Suprapubic skin (tissue), 4 donors: ENCODE measurements at regions not wholly inside any gene's neighbourhood (a gene's known extent, or its start where the extent isn't known, plus 50 kb on each side); places are given as distances from the start of the nearest gene placed in this dataset.

ENCODE experiments used
- DNase-seq, 2 donors: peaks; one replicate each; pipeline ENCODE4 v3.0.0-alpha.2; 2019; ENCODE audit warnings: low spot score in 2 of 2
- H3K27ac ChIP-seq: fragments of 200-600 bp; sonication (generic); one replicate; pipeline ENCODE4 v1.5.1; 2019
- H3K27me3 ChIP-seq: fragments of 200-600 bp; sonication (generic); one replicate; pipeline ENCODE4 v1.5.1; 2019
- H3K36me3 ChIP-seq: fragments of 200-600 bp; sonication (generic); one replicate; pipeline ENCODE4 v1.5.1; 2019
- H3K4me1 ChIP-seq: fragments of 200-600 bp; sonication (generic); one replicate; pipeline ENCODE4 v1.5.1; 2019
- H3K4me3 ChIP-seq: fragments of 200-600 bp; sonication (generic); one replicate; pipeline ENCODE4 v1.5.1; 2019; ENCODE audit warnings: mild to moderate bottlenecking
- H3K9me3 ChIP-seq: fragments of 200-600 bp; sonication (generic); one replicate; pipeline ENCODE4 v1.5.1; 2019
- CTCF ChIP-seq, 2 donors: fragments of 200-600 bp in 1 of 2; fragments of 450-650 bp in 1 of 2; sonication (generic) in 1 of 2; IDR thresholded peaks; one replicate each; pipeline ENCODE4 v1.5.1; 2016 to 2019; ENCODE audit warnings: antibody characterized with exemption in 2 of 2, mild to moderate bottlenecking in 1 of 2, moderate library complexity in 1 of 2
- EP300 ChIP-seq: sonication (generic); formaldehyde crosslinking; IDR thresholded peaks from one replicate; pipeline ENCODE4 v1.6.1; 2017; ENCODE audit warnings: antibody characterized with exemption
- POLR2A ChIP-seq, 2 donors: fragments of 450-650 bp; IDR thresholded peaks; one replicate each; pipeline ENCODE4 v1.6.1; 2017; ENCODE audit warnings: antibody characterized with exemption in 2 of 2, mild to moderate bottlenecking in 2 of 2, moderate library complexity in 2 of 2
- POLR2AphosphoS5 ChIP-seq, 3 donors: sonication (generic); formaldehyde crosslinking; IDR thresholded peaks; one replicate each; pipeline ENCODE4 v1.6.1; 2017; ENCODE audit warnings: antibody characterized with exemption in 3 of 3
- WGBS: methylation state at CpG from one replicate; pipeline ENCODE4 v1.1.5; 2018; 5-methylcytosine and 5-hydroxymethylcytosine counted together

- Histone ChIP-seq H3K4me3 (no peak overlapping the region), H3K27me3 (peaks cover 5% of the 10 kb centered on the region), H3K27ac (no peak overlapping the region), H3K4me1 (no peaks in the 10 kb centered on the region), H3K36me3 (no peaks in the 10 kb centered on the region), H3K9me3 (no peaks in the 10 kb centered on the region)
- WGBS = 74% methylated on average over 4 of the region's 4 CpGs
- TF ChIP-seq EP300 = no peak
- no peak for TF ChIP-seq POLR2AphosphoS5 (IDR thresholded peaks at IDR 0.05)
- no peak for TF ChIP-seq CTCF (IDR thresholded peaks at IDR 0.05)
- TF ChIP-seq POLR2A (IDR thresholded peaks at IDR 0.05) = no peak
- DNase-seq = no peak
Observed at GRCh38 chr15:61680260-61681037, 379.8 kb downstream of the VPS13C start.

DNA sequence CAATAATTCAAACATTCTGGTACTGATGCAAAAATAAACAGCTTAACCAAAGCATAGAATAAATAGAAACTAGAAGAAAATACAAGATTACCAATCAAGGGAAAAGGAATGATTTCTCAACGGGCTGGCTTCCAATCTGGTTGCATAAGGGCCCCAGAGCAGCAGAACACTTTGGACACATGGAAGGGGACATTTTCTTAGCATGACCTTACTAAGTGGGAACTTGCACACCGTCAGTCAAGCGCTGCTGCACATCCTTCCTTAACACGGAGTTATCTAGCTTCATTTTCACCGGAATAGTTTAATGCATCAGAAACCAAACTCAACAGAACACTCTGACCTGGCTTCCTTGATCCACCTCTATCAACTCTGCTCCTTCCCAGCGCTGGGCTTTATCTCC, 388.5 kb downstream of the VPS13C start:
- DNase-seq = no peak
- WGBS = 69% methylated on average over 6 of the region's 6 CpGs
- no peak overlapping the region for H3K27ac ChIP-seq

GRCh38 chr15:61668444-61668843, 391.8 kb downstream of the VPS13C start:
- H3K27me3 ChIP-seq = peaks cover 3% of the 10 kb centered on the region
- 81% methylated on average over 12 of the region's 12 CpGs for WGBS
- TF ChIP-seq CTCF (IDR thresholded peaks at IDR 0.05) (no peak), POLR2A (IDR thresholded peaks at IDR 0.05) (no peak), POLR2AphosphoS5 (IDR thresholded peaks at IDR 0.05) (no peak), EP300 (no peak)

More for the DNA sequence above, 388.5 kb downstream of the VPS13C start:
- no peak for TF ChIP-seq CTCF (IDR thresholded peaks at IDR 0.05)
- TF ChIP-seq POLR2AphosphoS5 (IDR thresholded peaks at IDR 0.05) = peak in 1 of 3 donors; percentile 32
- no peak for TF ChIP-seq POLR2A (IDR thresholded peaks at IDR 0.05)
- no peak for TF ChIP-seq EP300
- Histone ChIP-seq H3K27me3 (peaks cover 6% of the 10 kb centered on the region), H3K4me3 (no peak overlapping the region), H3K4me1 (no peaks in the 10 kb centered on the region), H3K9me3 (no peaks in the 10 kb centered on the region), H3K36me3 (no peaks in the 10 kb centered on the region)

DNA sequence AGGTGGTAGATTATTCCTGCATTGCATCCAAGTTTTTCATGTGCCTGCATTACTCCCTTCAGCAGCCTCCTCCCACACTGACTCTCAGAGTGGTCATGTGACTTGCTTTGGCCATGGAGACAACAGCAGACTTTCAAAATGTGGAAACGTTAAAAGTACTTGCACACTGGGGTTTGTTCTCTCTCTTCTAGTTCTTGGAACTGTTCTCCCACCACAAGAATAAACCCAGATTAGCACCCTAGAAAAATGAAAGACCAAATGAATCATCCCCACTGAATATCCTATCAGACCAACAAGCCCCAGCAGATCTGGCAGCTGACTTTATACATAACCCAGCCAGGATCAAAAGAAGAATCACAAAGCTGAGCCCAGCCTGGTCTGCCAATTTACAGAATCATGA, 398.5 kb downstream of the VPS13C start:
- Histone ChIP-seq H3K27ac (peak overlapping the region; percentile 87), H3K36me3 (no peaks in the 10 kb centered on the region), H3K4me3 (no peak overlapping the region), H3K27me3 (peaks cover 2% of the 10 kb centered on the region), H3K9me3 (no peaks in the 10 kb centered on the region), H3K4me1 (peaks cover 11% of the 10 kb centered on the region)
- no peak for TF ChIP-seq EP300
- TF ChIP-seq CTCF (IDR thresholded peaks at IDR 0.05) = no peak
- TF ChIP-seq POLR2A (IDR thresholded peaks at IDR 0.05) = no peak
- WGBS = 38% methylated on average over 1 of the region's 1 CpG
- DNase-seq = no peak

More at GRCh38 chr15:61668444-61668843, 391.8 kb downstream of the VPS13C start:
- Histone ChIP-seq H3K9me3 (no peaks in the 10 kb centered on the region), H3K4me3 (no peak overlapping the region), H3K4me1 (no peaks in the 10 kb centered on the region), H3K36me3 (no peaks in the 10 kb centered on the region), H3K27ac (no peak overlapping the region)
- no peak for DNase-seq

GRCh38 chr15:61660579-61660978, 399.7 kb downstream of the VPS13C start:
- no peaks in the 10 kb centered on the region for H3K36me3 ChIP-seq
- no peaks in the 10 kb centered on the region for H3K9me3 ChIP-seq
- DNase-seq = peak in 1 of 2 donors; percentile 70
- TF ChIP-seq CTCF (IDR thresholded peaks at IDR 0.05) (no peak), POLR2AphosphoS5 (IDR thresholded peaks at IDR 0.05) (no peak)
- 30% methylated on average over 2 of the region's 2 CpGs for WGBS
- H3K4me3 ChIP-seq = no peak overlapping the region
- H3K27me3 ChIP-seq = no peaks in the 10 kb centered on the region
- H3K4me1 ChIP-seq = peaks cover 11% of the 10 kb centered on the region
- peak overlapping the region; percentile 87 for H3K27ac ChIP-seq
